NOMO-1 treated with DMSO at 0.1 percent for 48 hours (cell line): ENCODE measurements at regions not wholly inside any gene's neighbourhood (a gene's known extent, or its start where the extent isn't known, plus 50 kb on each side); places are given as distances from the start of the nearest gene placed in this dataset.
"Not testable (repeated sequence)": the region's sequence is repeated elsewhere in the genome, so short reads cannot be mapped to it uniquely, and the experiment has no call there.

ENCODE experiments used
- DNase-seq: peaks from one replicate; lab custom pipeline; 2025; ENCODE audit not compliant: unreplicated experiment; lab: John Stamatoyannopoulos, UW

GRCh38 chr16:75919664-75920063 is 193.4 kb upstream of the CPHXL start:
- no peak for DNase-seq

DNA sequence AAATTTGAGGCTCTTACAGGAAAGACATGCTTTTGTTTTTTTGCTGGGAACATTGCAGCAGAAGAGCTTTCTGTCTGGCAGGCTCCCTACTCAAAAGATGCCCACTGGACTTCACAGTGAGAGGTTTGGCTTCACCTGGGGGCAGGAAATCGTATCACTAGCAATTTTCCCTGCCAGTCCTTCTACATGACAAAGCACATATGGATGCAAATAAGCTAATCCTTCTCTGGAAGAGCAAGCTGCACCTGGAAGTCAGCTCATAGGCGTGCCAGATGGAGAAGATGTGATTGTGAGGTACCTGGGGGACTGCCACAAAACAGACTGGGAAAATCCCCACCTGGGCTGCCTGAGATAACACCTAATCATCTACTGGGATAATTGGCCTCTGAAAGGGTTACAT is 195.0 kb upstream of the CPHXL start:
- no peak for DNase-seq

DNA sequence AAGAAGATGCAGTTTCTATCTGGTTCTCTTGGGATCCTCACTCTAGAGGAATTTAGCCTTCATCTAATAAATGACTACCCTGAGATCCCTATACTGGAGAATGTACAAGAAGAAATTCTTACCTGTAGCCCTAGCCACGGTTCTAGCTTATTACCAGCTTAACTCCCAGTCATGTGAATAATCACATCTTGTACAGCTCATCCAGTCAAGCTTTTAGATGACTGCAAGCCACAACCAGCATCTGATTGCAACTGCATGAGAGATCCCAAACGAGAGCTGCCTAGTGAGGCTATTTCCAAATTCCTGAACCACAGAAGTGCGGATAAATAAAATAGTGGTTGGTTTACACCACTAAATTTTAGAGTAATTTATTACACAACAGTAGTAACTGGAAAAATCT is 196.0 kb upstream of the CPHXL start:
- DNase-seq: no peak

DNA sequence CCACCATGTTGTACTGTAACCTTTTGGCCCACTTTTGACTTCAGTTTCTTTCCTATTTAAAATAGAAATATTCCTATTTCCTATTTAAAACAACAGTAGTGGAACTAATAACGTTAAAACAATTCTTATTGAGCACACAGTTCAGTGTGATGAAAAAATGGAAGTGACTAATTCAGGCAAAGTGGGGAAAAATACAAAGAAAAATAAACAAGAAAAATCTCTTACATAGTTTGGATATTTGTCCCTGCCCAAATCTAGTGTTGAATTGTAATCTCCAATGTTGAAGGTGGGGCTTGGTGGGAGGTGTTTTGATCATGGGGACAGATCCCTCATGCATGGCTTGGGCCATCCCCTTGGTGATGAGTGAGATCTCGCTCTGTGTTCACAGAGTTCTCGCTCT is 198.1 kb upstream of the CPHXL start:
- DNase-seq: no peak

DNA sequence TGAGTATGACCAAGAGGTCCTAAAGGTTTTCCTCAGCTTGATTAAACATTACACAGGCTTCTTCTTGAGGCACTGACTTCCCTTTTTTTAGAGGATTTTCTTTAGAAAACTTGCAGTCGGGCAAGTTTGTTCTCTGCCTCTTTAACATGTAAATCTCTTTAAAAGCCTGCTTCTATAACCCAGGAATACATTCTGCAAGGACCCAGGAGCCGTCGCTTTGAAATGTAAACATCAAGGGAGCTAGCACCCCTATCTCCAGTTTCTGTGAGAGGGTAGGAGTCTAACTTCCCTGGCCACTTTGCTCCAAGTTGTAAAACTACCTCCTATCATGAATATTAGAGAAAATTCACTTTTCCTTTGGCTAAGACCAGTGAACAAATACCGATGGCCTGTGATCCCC is 201.5 kb upstream of the CPHXL start:
- DNase-seq: no peak

DNA sequence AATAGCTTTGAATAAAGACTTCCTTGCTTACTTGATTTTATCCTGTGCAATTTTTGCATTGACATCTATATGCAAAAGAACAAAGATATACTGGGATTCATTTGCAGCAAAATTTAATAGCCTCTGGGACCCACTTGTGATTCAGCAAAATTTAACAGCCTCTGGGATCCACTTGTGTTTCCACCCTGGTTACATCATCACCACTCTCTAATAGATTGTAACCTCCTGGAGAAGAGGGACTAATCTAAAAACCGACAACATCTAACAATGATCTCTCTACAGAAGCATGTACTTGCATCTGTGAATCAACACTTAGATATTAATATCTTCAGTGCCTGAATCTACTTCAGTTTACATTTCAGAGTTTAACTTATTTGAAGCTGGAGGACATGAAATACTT is 202.0 kb upstream of the CPHXL start:
- DNase-seq: no peak

DNA sequence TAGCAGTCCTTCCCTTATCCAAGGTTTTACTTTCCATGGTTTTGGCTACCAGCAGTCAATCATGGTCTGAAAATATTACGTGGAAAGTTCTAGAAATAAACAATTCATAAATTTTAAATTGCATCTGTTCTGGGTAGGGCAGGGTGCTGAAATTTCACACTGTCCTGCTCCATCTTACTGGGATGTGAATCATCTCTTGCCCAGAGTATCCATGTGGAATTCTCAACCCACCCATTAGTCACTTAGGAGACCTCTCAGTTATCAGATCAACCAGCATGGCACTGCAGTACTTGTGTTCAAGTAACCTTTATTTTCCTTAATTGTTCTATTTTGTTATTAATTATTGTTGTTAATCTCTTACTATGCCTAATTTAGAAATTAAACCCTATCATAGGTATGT is 202.8 kb upstream of the CPHXL start:
- no peak for DNase-seq

GRCh38 chr16:75931043-75931442 is 204.8 kb upstream of the CPHXL start:
- no peak for DNase-seq

DNA sequence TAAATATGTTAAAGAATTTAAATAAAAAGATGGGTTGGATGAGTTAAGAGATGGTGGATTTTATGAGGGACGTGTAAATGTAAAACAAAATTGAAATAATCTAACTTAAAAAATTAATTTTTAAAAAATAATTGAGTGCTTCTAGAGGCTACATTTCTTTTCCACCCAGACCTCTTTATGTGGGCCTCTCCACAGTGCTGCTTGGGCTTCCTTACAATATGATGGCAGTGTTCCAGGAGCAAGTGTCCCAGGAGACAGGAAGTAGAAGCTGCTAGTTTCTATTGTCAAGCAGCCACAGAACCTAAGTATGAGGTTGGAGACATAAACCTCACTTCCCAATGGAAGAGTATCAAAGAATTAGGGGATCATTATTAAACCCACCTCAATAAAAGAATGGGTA is 205.7 kb upstream of the CPHXL start:
- DNase-seq: no peak

DNA sequence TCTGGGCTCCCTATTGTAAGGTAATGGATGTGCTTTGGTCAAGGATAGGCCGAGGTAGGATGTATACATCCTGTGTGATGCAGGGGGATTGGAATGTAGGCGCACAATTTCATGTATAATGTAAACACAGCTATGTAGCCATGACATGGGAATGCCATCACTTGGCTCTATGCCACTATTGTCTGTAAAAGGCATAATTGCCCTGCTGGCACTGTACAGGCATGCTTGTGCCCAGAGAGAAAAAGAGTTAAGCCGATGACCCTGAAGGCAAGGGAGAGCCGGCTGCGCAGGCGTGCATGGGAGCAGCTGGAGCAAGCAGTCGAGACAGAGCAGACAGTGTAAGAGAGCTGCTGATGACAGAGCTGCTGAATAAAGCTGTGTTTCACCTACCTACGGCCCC is 212.5 kb upstream of the CPHXL start:
- DNase-seq: no peak

- DNase-seq: no peak
Measured at GRCh38 chr16:75942351-75942750, 216.1 kb upstream of the CPHXL start.

DNA sequence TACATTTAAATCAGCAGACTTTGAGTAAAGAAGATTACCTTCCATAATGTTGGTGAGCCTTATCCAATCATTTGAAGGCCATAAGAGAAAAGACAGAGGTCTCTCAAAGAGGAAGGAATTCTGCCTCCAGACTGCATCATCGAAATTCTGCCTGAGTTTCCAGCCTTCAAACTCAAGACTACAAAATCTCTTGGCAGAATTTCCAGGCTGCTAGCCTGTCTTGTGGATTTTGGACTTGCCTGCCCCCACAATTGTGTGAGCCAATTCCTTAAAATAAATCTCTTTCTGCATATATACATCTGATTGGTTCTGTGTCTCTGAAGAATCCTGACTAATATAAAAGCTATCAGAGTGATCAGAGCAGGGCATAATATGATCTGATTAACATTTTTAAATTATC is 216.6 kb upstream of the CPHXL start:
- no peak for DNase-seq

DNA sequence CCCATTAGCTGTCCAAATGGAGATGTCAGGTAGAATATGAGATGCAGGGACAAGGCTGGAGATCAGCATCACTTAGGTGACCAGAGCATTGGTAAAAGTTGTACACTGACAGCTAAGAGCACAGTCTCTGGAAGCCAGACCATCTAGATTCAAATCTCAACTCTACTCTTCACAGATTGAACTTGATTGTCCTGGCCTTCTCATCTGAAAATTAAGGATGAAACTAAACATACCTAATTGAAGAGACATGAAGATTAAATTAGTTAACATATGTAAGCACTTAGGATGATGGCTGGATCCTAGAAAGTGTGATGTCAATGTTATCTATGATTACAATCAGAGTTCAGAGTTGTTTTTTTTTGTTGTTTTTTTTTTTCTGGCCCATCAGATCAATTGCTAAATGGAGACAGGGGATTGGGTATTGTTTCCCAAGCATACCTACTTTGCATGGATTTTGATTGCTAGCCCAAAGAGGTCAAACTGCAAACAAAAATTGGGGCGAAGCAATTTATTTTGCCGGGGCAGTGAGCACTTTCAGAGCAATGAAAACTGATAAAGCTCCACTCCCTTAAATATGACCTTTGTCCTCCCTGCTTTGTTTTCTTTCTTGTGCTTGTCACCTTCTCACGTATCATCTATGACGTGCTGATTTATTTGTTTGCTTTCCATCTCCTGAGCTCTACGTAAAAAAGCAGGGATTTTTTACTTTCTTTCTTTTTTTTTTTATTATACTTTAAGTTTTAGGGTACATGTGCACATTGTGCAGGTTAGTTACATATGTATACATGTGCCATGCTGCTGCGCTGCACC is 217.6 kb upstream of the CPHXL start:
- DNase-seq: no peak

DNA sequence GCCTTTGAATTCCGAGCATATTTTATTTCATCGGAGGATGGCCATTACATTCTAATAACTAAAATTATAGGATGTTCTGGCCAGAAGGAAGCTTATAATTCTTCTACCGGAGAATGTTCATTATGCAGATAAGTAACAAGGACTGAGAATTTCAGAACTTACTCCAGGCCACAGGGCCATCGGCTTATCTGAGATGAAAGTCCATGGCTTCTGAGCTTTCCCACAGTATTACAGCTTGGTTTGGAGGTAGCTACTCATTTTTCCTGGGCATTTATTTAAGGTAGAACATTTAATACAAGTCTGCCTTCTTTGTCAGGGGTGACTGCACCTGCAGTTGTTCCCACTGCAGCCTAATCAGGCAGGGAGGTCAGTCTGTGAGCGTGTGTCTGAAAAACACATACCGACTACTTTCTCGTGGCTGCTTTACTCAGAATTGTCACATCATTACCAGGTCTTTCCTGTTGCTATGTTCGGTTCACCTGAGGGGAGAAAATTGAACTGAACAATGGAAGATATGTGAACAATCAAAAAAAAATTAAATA is 219.7 kb upstream of the CPHXL start:
- no peak for DNase-seq

GRCh38 chr16:75947626-75948239 is 221.4 kb upstream of the CPHXL start:
- no peak for DNase-seq

DNA sequence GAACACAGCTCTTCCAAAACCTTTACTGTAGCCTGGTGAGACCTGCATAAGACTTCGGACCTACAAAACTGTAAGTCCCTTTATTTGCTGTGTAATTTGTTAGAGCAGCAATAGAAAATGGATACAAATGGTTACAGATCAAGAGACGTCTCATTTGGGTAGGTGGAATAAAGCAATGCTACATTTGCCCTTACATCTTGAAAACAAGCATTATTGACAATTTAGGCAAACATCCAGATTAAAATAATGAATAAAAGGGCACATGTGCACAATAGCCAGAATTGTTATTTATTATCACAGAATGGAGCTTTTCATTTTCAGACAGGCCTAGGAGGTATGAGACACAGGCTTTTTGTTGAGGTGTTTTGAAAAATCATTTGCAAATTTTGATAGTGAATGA is 222.2 kb upstream of the CPHXL start:
- DNase-seq: no peak

DNA sequence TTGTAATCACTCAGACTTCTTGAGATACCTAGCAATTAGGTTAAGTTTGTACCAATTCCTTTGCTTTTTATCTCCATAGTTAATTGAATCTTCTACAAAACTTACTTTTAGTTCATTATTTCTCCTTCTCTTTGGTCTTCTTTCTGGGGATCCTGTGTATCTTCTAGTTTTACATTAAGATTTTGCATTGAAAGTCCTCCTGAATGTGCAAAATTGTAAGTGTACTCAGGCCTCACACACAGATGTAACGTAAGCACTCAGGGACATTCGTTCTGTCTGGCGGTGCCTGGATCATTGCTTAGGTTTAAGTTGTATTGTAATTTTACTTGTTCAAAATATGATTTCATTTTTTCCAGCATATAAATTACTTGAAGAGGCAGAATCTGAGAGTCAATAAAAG is 222.6 kb upstream of the CPHXL start:
- no peak for DNase-seq

- DNase-seq: no peak
Measured at GRCh38 chr16:75952124-75952523, 225.8 kb upstream of the CPHXL start.

GRCh38 chr16:75957870-75958269 is 231.6 kb upstream of the CPHXL start:
- DNase-seq: no peak

GRCh38 chr16:75965504-75966374 is 239.4 kb upstream of the CPHXL start:
- no peak for DNase-seq

DNA sequence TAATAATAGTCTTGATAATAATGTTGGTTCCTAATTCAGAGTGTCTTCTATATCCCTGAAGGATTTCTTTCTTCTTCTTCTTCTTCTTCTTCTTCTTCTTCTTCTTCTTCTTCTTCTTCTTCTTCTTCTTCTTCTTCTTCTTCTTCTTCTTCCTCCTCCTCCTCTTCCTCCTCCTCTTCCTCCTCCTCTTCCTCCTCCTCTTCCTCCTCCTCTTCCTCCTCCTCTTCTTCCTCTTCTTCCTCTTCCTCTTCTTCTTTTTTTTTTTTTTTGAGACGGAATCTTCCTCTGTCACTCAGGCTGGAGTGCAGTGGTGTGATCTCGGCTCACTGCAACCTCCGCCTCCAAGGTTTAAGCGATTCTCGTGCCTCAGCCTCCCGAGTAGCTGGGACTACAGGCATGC is 242.8 kb upstream of the CPHXL start:
- DNase-seq: not testable (repeated sequence)

GRCh38 chr16:75971334-75971733 is 245.0 kb upstream of the CPHXL start:
- DNase-seq: no peak
